HG03064 (cell line): ENCODE measurements at regions not wholly inside any gene's neighbourhood (a gene's known extent, or its start where the extent isn't known, plus 50 kb on each side); places are given as distances from the start of the nearest gene placed in this dataset.
A peak's percentile ranks its signal among the peaks of the same experiment; 100 is the strongest.

Experiments
- ATAC-seq: cut with Tn5 transposase; IDR thresholded peaks from one replicate; pipeline ENCODE4 v1.9.1; 2021; ENCODE audit warnings: low read depth; ENCODE audit not compliant: unreplicated experiment

- ATAC-seq = no peak
Observed at GRCh38 chr14:34072921-34073320, 122.0 kb upstream of the EGLN3 start.

GRCh38 chr14:34072401-34072800 lies 121.5 kb upstream of the EGLN3 start:
- no peak for ATAC-seq

GRCh38 chr14:34070917-34071407 lies 120.1 kb upstream of the EGLN3 start:
- no peak for ATAC-seq

GRCh38 chr14:34069854-34070582 lies 119.1 kb upstream of the EGLN3 start:
- no peak for ATAC-seq

GRCh38 chr14:34067587-34067986 lies 116.7 kb upstream of the EGLN3 start:
- no peak for ATAC-seq

- ATAC-seq = no peak
Observed at GRCh38 chr14:34065690-34066391, 115.0 kb upstream of the EGLN3 start.

GRCh38 chr14:34065236-34065635 lies 114.4 kb upstream of the EGLN3 start:
- ATAC-seq = no peak

GRCh38 chr14:34064349-34064748 lies 113.5 kb upstream of the EGLN3 start:
- ATAC-seq = no peak

- no peak for ATAC-seq
Observed at GRCh38 chr14:34063470-34064164, 112.7 kb upstream of the EGLN3 start.

GRCh38 chr14:34063042-34063441 lies 112.2 kb upstream of the EGLN3 start:
- no peak for ATAC-seq

- ATAC-seq = no peak
Observed at GRCh38 chr14:34062353-34062973, 111.6 kb upstream of the EGLN3 start.

- ATAC-seq = peak; percentile 8
Observed at GRCh38 chr14:34060651-34060999, 109.8 kb upstream of the EGLN3 start.

- ATAC-seq = peak; percentile 75
Observed at GRCh38 chr14:34059925-34060650, 109.2 kb upstream of the EGLN3 start.

GRCh38 chr14:34059037-34059924 lies 108.4 kb upstream of the EGLN3 start:
- no peak for ATAC-seq

- no peak for ATAC-seq
Observed at GRCh38 chr14:34058510-34058909, 107.6 kb upstream of the EGLN3 start.

GRCh38 chr14:34056046-34056445 lies 105.2 kb upstream of the EGLN3 start:
- ATAC-seq = no peak

GRCh38 chr14:34055157-34055950 lies 104.5 kb upstream of the EGLN3 start:
- ATAC-seq = no peak

- ATAC-seq = no peak
Observed at GRCh38 chr14:34053666-34054065, 102.8 kb upstream of the EGLN3 start.

- no peak for ATAC-seq
Observed at GRCh38 chr14:34052658-34053014, 101.8 kb upstream of the EGLN3 start.
